Ascending aorta (tissue), 2 donors: ENCODE measurements at regions not wholly inside any gene's neighbourhood (a gene's known extent, or its start where the extent isn't known, plus 50 kb on each side); places are given as distances from the start of the nearest gene placed in this dataset.

Experiments
- DNase-seq, 2 donors: peaks; one replicate each; pipeline ENCODE4 v3.0.0-alpha.2; 2019; ENCODE audit warnings: low spot score in 2 of 2
- H3K27ac ChIP-seq, 2 donors: fragments of 200-600 bp; sonication (generic); one replicate each; pipeline ENCODE4 v1.5.1; 2016 to 2017; ENCODE audit warnings: mild to moderate bottlenecking in 1 of 2
- H3K27me3 ChIP-seq: fragments of 200-600 bp; sonication (generic); one replicate; pipeline ENCODE4 v1.5.1; 2017
- H3K36me3 ChIP-seq, 2 donors: fragments of 200-600 bp; sonication (generic); one replicate each; pipeline ENCODE4 v1.5.1; 2016
- H3K4me1 ChIP-seq, 2 donors: fragments of 200-600 bp; sonication (generic); one replicate each; pipeline ENCODE4 v1.5.1; 2016 to 2017; ENCODE audit warnings: mild to moderate bottlenecking in 1 of 2
- H3K4me3 ChIP-seq, 2 donors: fragments of 200-600 bp; sonication (generic); one replicate each; pipeline ENCODE4 v1.5.1; 2016 to 2017; ENCODE audit warnings: mild to moderate bottlenecking in 1 of 2
- H3K9me3 ChIP-seq, 2 donors: fragments of 200-600 bp; sonication (generic); one replicate each; pipeline ENCODE4 v1.5.1; 2016
- CTCF ChIP-seq, 3 experiments: fragments of 200-600 bp in 2 of 3; fragments of 450-650 bp in 1 of 3; sonication (generic) in 2 of 3; IDR thresholded peaks; one replicate each; pipeline ENCODE4 v1.5.1; 2016 to 2019; ENCODE audit warnings: antibody characterized with exemption in 3 of 3, mild to moderate bottlenecking in 1 of 3, moderate library complexity in 1 of 3
- intact Hi-C: fragments of 100-400 bp; cut with DNase I; formaldehyde crosslinking; loops from one replicate; pipeline ENCODE4 v1.15.1; 2023

- H3K4me3 ChIP-seq: no peak overlapping the region
- no peaks in the 10 kb centered on the region for H3K4me1 ChIP-seq
- intact Hi-C loops: no loop called here
- H3K9me3 ChIP-seq: no peaks in the 10 kb centered on the region
- H3K36me3 ChIP-seq: no peaks in the 10 kb centered on the region
- no peak for DNase-seq
- TF ChIP-seq CTCF (IDR thresholded peaks at IDR 0.05): no peak
- no peaks in the 10 kb centered on the region for H3K27me3 ChIP-seq
- no peak overlapping the region for H3K27ac ChIP-seq
These were observed 1317.2 kb downstream of the PCDH7 start for GRCh38 chr4:32037399-32037798.

- intact Hi-C loops: no loop called here
- TF ChIP-seq CTCF (IDR thresholded peaks at IDR 0.05): no peak
- Histone ChIP-seq H3K9me3 (no peaks in the 10 kb centered on the region), H3K27me3 (no peaks in the 10 kb centered on the region), H3K4me3 (no peak overlapping the region), H3K4me1 (no peaks in the 10 kb centered on the region), H3K36me3 (no peaks in the 10 kb centered on the region), H3K27ac (no peak overlapping the region)
- DNase-seq: no peak
These were observed 1322.5 kb downstream of the PCDH7 start for GRCh38 chr4:32042486-32043247.

- H3K4me3 ChIP-seq: no peak overlapping the region
- intact Hi-C loops: no loop called here
- H3K36me3 ChIP-seq: no peaks in the 10 kb centered on the region
- H3K4me1 ChIP-seq: no peaks in the 10 kb centered on the region
- no peaks in the 10 kb centered on the region for H3K27me3 ChIP-seq
- no peak for TF ChIP-seq CTCF (IDR thresholded peaks at IDR 0.05)
- DNase-seq: no peak
- H3K9me3 ChIP-seq: no peaks in the 10 kb centered on the region
- no peak overlapping the region for H3K27ac ChIP-seq
These were observed 1323.1 kb downstream of the PCDH7 start for GRCh38 chr4:32043248-32043633.

GRCh38 chr4:32061916-32062315, 1341.7 kb downstream of the PCDH7 start:
- no peak for DNase-seq
- no peak for TF ChIP-seq CTCF (IDR thresholded peaks at IDR 0.05)
- H3K27ac ChIP-seq: no peak overlapping the region
- intact Hi-C loops: no loop called here
- no peaks in the 10 kb centered on the region for H3K27me3 ChIP-seq
- H3K9me3 ChIP-seq: no peaks in the 10 kb centered on the region
- H3K4me1 ChIP-seq: no peaks in the 10 kb centered on the region
- H3K36me3 ChIP-seq: no peaks in the 10 kb centered on the region
- H3K4me3 ChIP-seq: no peak overlapping the region

- no peak overlapping the region for H3K27ac ChIP-seq
- no peaks in the 10 kb centered on the region for H3K9me3 ChIP-seq
- no peak overlapping the region for H3K4me3 ChIP-seq
These were observed 1353.4 kb downstream of the PCDH7 start for GRCh38 chr4:32073542-32073941.

More at GRCh38 chr4:32073542-32073941, 1353.4 kb downstream of the PCDH7 start:
- DNase-seq: no peak
- TF ChIP-seq CTCF (IDR thresholded peaks at IDR 0.05): no peak
- no peaks in the 10 kb centered on the region for H3K27me3 ChIP-seq
- H3K4me1 ChIP-seq: no peaks in the 10 kb centered on the region
- intact Hi-C loops: no loop called here
- no peaks in the 10 kb centered on the region for H3K36me3 ChIP-seq
